MCF 10A (cell line): ENCODE measurements at regions not wholly inside any gene's neighbourhood (a gene's known extent, or its start where the extent isn't known, plus 50 kb on each side); places are given as distances from the start of the nearest gene placed in this dataset.

ENCODE experiments used
- BruUV-seq: library from RNA; stranded (reverse); fragments of 400-500 nt; replicated peaks from 2 replicates; lab custom pipeline; 2021; lab: Mats Ljungman, UMichigan
- CTCF ChIA-PET: fragments of 300-600 bp; sonication (Branson Sonifier 250); formaldehyde crosslinking; extraction: SDS; loops from one replicate; lab custom pipeline; 2021; ENCODE audit warnings: antibody characterized with exemption, inconsistent platforms; lab: Yijun Ruan, JAX
- POLR2A ChIA-PET: fragments of 300-600, 350-650 bp; sonication (Branson Sonifier 250); formaldehyde crosslinking; extraction: SDS; loops from one replicate; lab custom pipeline; 2020; ENCODE audit warnings: antibody characterized with exemption, inconsistent platforms; lab: Yijun Ruan, JAX
- DNase-seq: peaks from one replicate; pipeline ENCODE4 v3.0.0-alpha.2; 2018; ENCODE audit not compliant: unreplicated experiment
- H3K27ac Mint-ChIP-seq: one replicate; pipeline ENCODE4 v1.8.0; 2022; ENCODE audit warnings: mild to moderate bottlenecking, low read depth, mixed read lengths; ENCODE audit not compliant: unreplicated experiment
- H3K27me3 Mint-ChIP-seq: one replicate; pipeline ENCODE4 v1.8.0; 2022; ENCODE audit warnings: mixed read lengths; ENCODE audit not compliant: insufficient read depth, unreplicated experiment
- H3K36me3 Mint-ChIP-seq: one replicate; pipeline ENCODE4 v1.8.0; 2022; ENCODE audit warnings: mild to moderate bottlenecking, moderate library complexity, mixed read lengths; ENCODE audit not compliant: insufficient read depth, unreplicated experiment
- H3K4me1 Mint-ChIP-seq: one replicate; pipeline ENCODE4 v1.8.0; 2022; ENCODE audit warnings: mixed read lengths; ENCODE audit not compliant: insufficient read depth, unreplicated experiment
- H3K4me3 Mint-ChIP-seq: one replicate; pipeline ENCODE4 v1.8.0; 2022; ENCODE audit warnings: mild to moderate bottlenecking, moderate library complexity, mixed read lengths; ENCODE audit not compliant: unreplicated experiment
- H3K9me3 Mint-ChIP-seq: one replicate; pipeline ENCODE4 v1.8.0; 2022; ENCODE audit warnings: mixed read lengths; ENCODE audit not compliant: unreplicated experiment
- intact Hi-C: fragments of 100-400 bp; cut with micrococcal nuclease; formaldehyde crosslinking; loops from 2 replicates; pipeline ENCODE4 v1.14.1; 2022
- TF ChIP-seq, protein P1 (sequence below): fragments of 200-600 bp; IDR thresholded peaks from one replicate; pipeline ENCODE4 v1.8.0; 2022; ENCODE audit warnings: antibody characterized with exemption, mild to moderate bottlenecking; ENCODE audit not compliant: unreplicated experiment

GRCh38 chr15:77843546-77843945 is 210.8 kb upstream of the LINGO1 start:
- TF ChIP-seq, protein P1, sequence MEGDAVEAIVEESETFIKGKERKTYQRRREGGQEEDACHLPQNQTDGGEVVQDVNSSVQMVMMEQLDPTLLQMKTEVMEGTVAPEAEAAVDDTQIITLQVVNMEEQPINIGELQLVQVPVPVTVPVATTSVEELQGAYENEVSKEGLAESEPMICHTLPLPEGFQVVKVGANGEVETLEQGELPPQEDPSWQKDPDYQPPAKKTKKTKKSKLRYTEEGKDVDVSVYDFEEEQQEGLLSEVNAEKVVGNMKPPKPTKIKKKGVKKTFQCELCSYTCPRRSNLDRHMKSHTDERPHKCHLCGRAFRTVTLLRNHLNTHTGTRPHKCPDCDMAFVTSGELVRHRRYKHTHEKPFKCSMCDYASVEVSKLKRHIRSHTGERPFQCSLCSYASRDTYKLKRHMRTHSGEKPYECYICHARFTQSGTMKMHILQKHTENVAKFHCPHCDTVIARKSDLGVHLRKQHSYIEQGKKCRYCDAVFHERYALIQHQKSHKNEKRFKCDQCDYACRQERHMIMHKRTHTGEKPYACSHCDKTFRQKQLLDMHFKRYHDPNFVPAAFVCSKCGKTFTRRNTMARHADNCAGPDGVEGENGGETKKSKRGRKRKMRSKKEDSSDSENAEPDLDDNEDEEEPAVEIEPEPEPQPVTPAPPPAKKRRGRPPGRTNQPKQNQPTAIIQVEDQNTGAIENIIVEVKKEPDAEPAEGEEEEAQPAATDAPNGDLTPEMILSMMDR: no peak
- H3K4me3 Mint-ChIP-seq: no peak overlapping the region
- H3K36me3 Mint-ChIP-seq: no peaks in the 10 kb centered on the region
- intact Hi-C loops: no loop called here
- ChIA-PET CTCF (interaction anchor here (0.6 to 0.8 kb wide), 3 partner anchors 55 to 724 kb away, joined by 3 to 4 read pairs (median 4); no protein-coding TSS in a partner anchor), POLR2A (no interaction called here)
- no peak overlapping the region for H3K27ac Mint-ChIP-seq
- peaks cover 60% of the 10 kb centered on the region for H3K27me3 Mint-ChIP-seq
- no peak for DNase-seq
- BruUV-seq: no TSS peak
- H3K9me3 Mint-ChIP-seq: no peaks in the 10 kb centered on the region
- H3K4me1 Mint-ChIP-seq: peaks cover 28% of the 10 kb centered on the region

- H3K36me3 Mint-ChIP-seq: no peaks in the 10 kb centered on the region
- H3K4me1 Mint-ChIP-seq: peaks cover 25% of the 10 kb centered on the region
- CTCF ChIA-PET: interaction anchor here (0.6 to 1.3 kb wide), 2 partner anchors 21 to 74 kb away, joined by 3 read pairs; no protein-coding TSS in a partner anchor
- TF ChIP-seq, protein P1: no peak
- BruUV-seq: no TSS peak
- no peaks in the 10 kb centered on the region for H3K9me3 Mint-ChIP-seq
- no peak overlapping the region for H3K4me3 Mint-ChIP-seq
- intact Hi-C loops: no loop called here
- POLR2A ChIA-PET: interaction anchor here (0.6 to 1.7 kb wide), 5 partner anchors 9 to 40 kb away, joined by 3 to 5 read pairs (median 4); no protein-coding TSS in a partner anchor
- H3K27me3 Mint-ChIP-seq: peaks cover 53% of the 10 kb centered on the region
- DNase-seq: peak; percentile 96
- H3K27ac Mint-ChIP-seq: no peak overlapping the region
These were observed 208.5 kb upstream of the LINGO1 start for GRCh38 chr15:77840991-77841775.

- intact Hi-C loops: no loop called here
- Mint-ChIP-seq H3K9me3 (no peaks in the 10 kb centered on the region), H3K27ac (no peak overlapping the region), H3K36me3 (no peaks in the 10 kb centered on the region), H3K27me3 (peaks cover 53% of the 10 kb centered on the region), H3K4me3 (no peak overlapping the region), H3K4me1 (peaks cover 23% of the 10 kb centered on the region)
- DNase-seq: no peak
- no TSS peak for BruUV-seq
- TF ChIP-seq, protein P1: no peak
- ChIA-PET CTCF (no interaction called here), POLR2A (interaction anchor here (0.8 to 1.7 kb wide), 3 partner anchors 8 to 11 kb away, joined by 3 to 5 read pairs (median 4); no protein-coding TSS in a partner anchor)
These were observed 207.5 kb upstream of the LINGO1 start for GRCh38 chr15:77839970-77840905.

DNA sequence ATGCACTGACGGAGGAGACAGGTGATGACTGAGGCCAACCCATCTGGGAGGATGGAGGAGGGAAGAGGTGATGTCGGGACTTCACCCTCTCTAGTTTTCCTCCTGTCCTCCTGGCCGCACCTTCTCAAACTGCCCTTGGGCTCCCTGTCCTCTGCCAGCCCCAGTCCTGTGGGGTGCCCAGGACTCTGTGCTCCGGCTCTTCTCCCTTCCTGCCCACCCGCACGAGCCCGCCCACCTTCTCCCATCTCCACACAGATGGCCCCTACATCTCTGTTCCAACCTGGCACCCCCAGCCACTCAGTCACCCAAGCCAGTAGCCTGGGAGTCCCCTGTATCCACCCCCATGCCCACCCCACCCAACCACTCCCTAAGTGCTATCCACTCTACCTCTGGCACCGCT is 206.7 kb upstream of the LINGO1 start:
- Mint-ChIP-seq H3K27me3 (peaks cover 47% of the 10 kb centered on the region), H3K4me3 (no peak overlapping the region), H3K9me3 (no peaks in the 10 kb centered on the region), H3K4me1 (peaks cover 23% of the 10 kb centered on the region), H3K36me3 (no peaks in the 10 kb centered on the region), H3K27ac (no peak overlapping the region)
- TF ChIP-seq, protein P1: no peak
- no TSS peak for BruUV-seq
- no peak for DNase-seq
- ChIA-PET POLR2A (no interaction called here), CTCF (no interaction called here)
- intact Hi-C loops: no loop called here
